GM12878 (cell line): ENCODE measurements at regions not wholly inside any gene's neighbourhood (a gene's known extent, or its start where the extent isn't known, plus 50 kb on each side); places are given as distances from the start of the nearest gene placed in this dataset.

Source experiments
- ATAC-seq: fragments of 200-7000 bp; cut with Tn5 transposase; 3 replicates; pipeline ENCODE4 v1.9.1; 2020; ENCODE audit warnings: mild to moderate bottlenecking, moderate library complexity
- BruUV-seq: library from RNA; stranded (reverse); fragments of 400-500 nt; replicated peaks from 2 replicates; lab custom pipeline; 2021; lab: Mats Ljungman, UMichigan
- CTCF ChIA-PET: fragments of 300-600 bp; sonication (Branson Sonifier 250); formaldehyde crosslinking; extraction: SDS; loops from one replicate; lab custom pipeline; 2021; ENCODE audit warnings: inconsistent platforms; lab: Yijun Ruan, JAX
- POLR2A ChIA-PET: fragments of 350-600 bp; formaldehyde crosslinking; extraction: SDS; loops from one replicate; lab custom pipeline; 2021; ENCODE audit warnings: inconsistent platforms; lab: Charles Lee
- RAD21 ChIA-PET: fragments of 300-600 bp; sonication (Branson Sonifier 250); formaldehyde crosslinking; loops from one replicate; lab custom pipeline; 2023; ENCODE audit warnings: antibody characterized with exemption; ENCODE audit not compliant: unreplicated experiment; lab: Charles Lee
- SMC1A ChIA-PET: fragments of 300-600 bp; sonication (Branson Sonifier 250); formaldehyde crosslinking; loops from one replicate; lab custom pipeline; 2023; ENCODE audit not compliant: unreplicated experiment, uncharacterized antibody; lab: Charles Lee
- DNase-seq: peaks from one replicate; pipeline ENCODE4 v3.0.0-alpha.2; 2011; ENCODE audit warnings: low read depth, low spot score
- FAIRE-seq: peaks from 3 replicates; lab custom pipeline; 2011; peaks lifted over from hg19 to GRCh38; lab: Jason Lieb, UNC
- H2AFZ ChIP-seq: 2 replicates; pipeline ENCODE4 v1.6.0; 2011; ENCODE audit warnings: low read depth, low read length, control low read depth; ENCODE audit not compliant: control insufficient read depth
- H3K27ac ChIP-seq: 2 replicates; pipeline ENCODE4 v1.5.1; 2011; ENCODE audit warnings: control low read depth; ENCODE audit not compliant: control insufficient read depth, insufficient read depth
- H3K27me3 ChIP-seq, 2 experiments: replicated peaks in 1 of 2; 2 replicates each; pipeline versions ENCODE4 v1.6.0 to v1.6.1; 2011; ENCODE audit warnings: low read length in 1 of 2; ENCODE audit not compliant: control insufficient read depth in 2 of 2, insufficient read depth in 2 of 2
- H3K36me3 ChIP-seq, 2 experiments: 2 replicates each; pipeline ENCODE4 v1.5.1; 2011; ENCODE audit warnings: low read length in 1 of 2; ENCODE audit not compliant: control insufficient read depth in 2 of 2, insufficient read depth in 2 of 2
- H3K4me1 ChIP-seq: 2 replicates; pipeline ENCODE4 v1.6.1; 2011; ENCODE audit warnings: mild to moderate bottlenecking, low read length, moderate library complexity, mixed read lengths; ENCODE audit not compliant: control insufficient read depth, insufficient read depth
- H3K4me2 ChIP-seq: 2 replicates; pipeline ENCODE4 v1.6.0; 2011; ENCODE audit warnings: control low read depth; ENCODE audit not compliant: control insufficient read depth, insufficient read depth
- H3K4me3 ChIP-seq: fragments of 200-600 bp; sonication (generic); 2 replicates; pipeline ENCODE4 v1.5.1; 2016
- H3K79me2 ChIP-seq: 2 replicates; pipeline ENCODE4 v1.6.0; 2011; ENCODE audit warnings: low read length; ENCODE audit not compliant: control insufficient read depth, insufficient read depth
- H3K9ac ChIP-seq: 2 replicates; pipeline ENCODE4 v1.8.0; 2011; ENCODE audit warnings: low read length, control low read depth, mixed read lengths; ENCODE audit not compliant: control insufficient read depth, insufficient read depth
- H3K9me3 ChIP-seq: replicated peaks from 3 replicates; pipeline ENCODE4 v1.5.1; 2011; ENCODE audit warnings: mild to moderate bottlenecking, low read length; ENCODE audit not compliant: control insufficient read depth, insufficient read depth
- H4K20me1 ChIP-seq: 2 replicates; pipeline ENCODE4 v1.6.0; 2011; ENCODE audit not compliant: control insufficient read depth, insufficient read depth
- PBX3 ChIP-seq: IDR thresholded peaks from 2 replicates; pipeline ENCODE4 v1.6.1; 2011; ENCODE audit warnings: mild to moderate bottlenecking, low read depth, low read length, moderate library complexity; ENCODE audit not compliant: insufficient replicate concordance
- SUZ12 ChIP-seq: fragments of 200-600 bp; sonication (generic); IDR thresholded peaks from one replicate; pipeline ENCODE4 v1.6.1; 2018; ENCODE audit warnings: antibody characterized with exemption, mild to moderate bottlenecking; ENCODE audit not compliant: unreplicated experiment
- WRNIP1 ChIP-seq: IDR thresholded peaks from 2 replicates; pipeline ENCODE4 v1.6.1; 2011; ENCODE audit warnings: low read depth, low read length, improper control_type of control experiment, borderline replicate concordance
- ZNF592 ChIP-seq: fragments of 450-650 bp; IDR thresholded peaks from 2 replicates; pipeline ENCODE4 v1.6.1; 2017; ENCODE audit warnings: mild to moderate bottlenecking, moderate library complexity
- WGBS: methylation state at CpG from one replicate; pipeline ENCODE4 v1.1.6; 2016; ENCODE audit warnings: low lambda C conversion rate; ENCODE audit not compliant: insufficient replicate concordance, insufficient coverage; ENCODE audit errors: missing lambda C conversion rate; 5-methylcytosine and 5-hydroxymethylcytosine counted together
- in situ Hi-C: fragments of 300-500 bp; cut with MboI; formaldehyde crosslinking; loops from 9 replicates; pipeline ENCODE4 v1.14.3; 2018; ENCODE audit warnings: mixed read lengths
- intact Hi-C: fragments of 100-400 bp; cut with micrococcal nuclease; formaldehyde crosslinking; loops from one replicate; pipeline ENCODE4 v1.14.2; 2022; ENCODE audit not compliant: unreplicated experiment

DNA sequence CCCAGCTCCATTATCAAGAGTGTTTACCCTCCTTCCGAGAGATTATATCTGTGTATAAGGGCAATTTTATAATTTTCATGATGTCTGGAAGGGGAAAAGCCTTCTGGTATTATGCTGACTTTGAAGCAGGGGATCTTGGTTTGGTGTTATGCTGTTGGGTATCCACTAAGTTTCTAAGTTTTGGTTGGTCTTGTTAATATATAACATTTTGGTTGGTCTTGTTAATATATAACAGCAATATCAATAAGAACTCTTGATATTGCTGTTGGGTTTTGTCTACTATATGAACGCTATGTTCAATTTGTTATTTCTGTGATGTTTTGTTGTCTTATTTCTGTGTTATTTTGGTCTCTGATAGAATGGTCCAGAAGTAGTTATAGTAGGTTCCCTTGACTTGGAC is 349.2 kb upstream of the LRFN5 start (continued):
- TF ChIP-seq ZNF592 = no peak

- no peaks in the 10 kb centered on the region for H3K9me3 ChIP-seq
- in situ Hi-C loops (no loop called here), intact Hi-C loops (no loop called here)
- H3K79me2 ChIP-seq = no peaks in the 10 kb centered on the region
- ATAC-seq (no peak), FAIRE-seq (no peak), DNase-seq (no peak)
- no peak for TF ChIP-seq PBX3
- no peak for TF ChIP-seq SUZ12
- TF ChIP-seq WRNIP1 = no peak
- H3K27me3 ChIP-seq = no peaks in the 10 kb centered on the region
- CTCF ChIA-PET = no interaction called here
- no peak overlapping the region for H3K27ac ChIP-seq
- H2AFZ ChIP-seq = no peak overlapping the region
- no peak overlapping the region for H3K9ac ChIP-seq
- no peaks in the 10 kb centered on the region for H3K36me3 ChIP-seq
- H3K4me3 ChIP-seq = no peak overlapping the region
- BruUV-seq = no TSS peak
- no peak overlapping the region for H3K4me2 ChIP-seq
- H4K20me1 ChIP-seq = no peaks in the 10 kb centered on the region
- H3K4me1 ChIP-seq = no peaks in the 10 kb centered on the region
- SMC1A ChIA-PET = no interaction called here
- POLR2A ChIA-PET = no interaction called here
- 34% methylated on average over 5 of the region's 5 CpGs for WGBS
- RAD21 ChIA-PET = no interaction called here
Observed at GRCh38 chr14:41235466-41235865, 371.2 kb upstream of the LRFN5 start.
